HepG2 (cell line): ENCODE measurements at regions not wholly inside any gene's neighbourhood (a gene's known extent, or its start where the extent isn't known, plus 50 kb on each side); places are given as distances from the start of the nearest gene placed in this dataset.

Experiments
- ARNTL ChIP-seq: sonication (generic); formaldehyde crosslinking; IDR thresholded peaks from 2 replicates; pipeline ENCODE4 v1.4.0; 2020; ENCODE audit warnings: mild to moderate bottlenecking, missing genetic modification reagents
- EZH2 ChIP-seq: conservative IDR thresholded peaks from 2 replicates; pipeline ENCODE4 v1.6.1; 2012; ENCODE audit warnings: mild to moderate bottlenecking, low read depth, low read length, moderate library complexity
- GTF2F1 ChIP-seq: fragments of 150-350 bp; IDR thresholded peaks from 2 replicates; pipeline ENCODE4 v1.6.1; 2014; ENCODE audit warnings: low read length
- HINFP ChIP-seq: sonication (generic); formaldehyde crosslinking; IDR thresholded peaks from 2 replicates; pipeline ENCODE4 v1.4.0; 2020; ENCODE audit warnings: low read depth, mild to moderate bottlenecking, missing genetic modification reagents
- KAT8 ChIP-seq: IDR thresholded peaks from 2 replicates; pipeline ENCODE4 v1.6.1; 2016; ENCODE audit warnings: missing genetic modification reagents, missing compliant biosample characterization
- SP1 ChIP-seq, 2 experiments: fragments of 450-650 bp in 1 of 2; sonication (generic) in 1 of 2; formaldehyde crosslinking in 1 of 2; IDR thresholded peaks; 2 replicates each; pipeline versions ENCODE4 v1.4.0 to v1.6.1; 2016 to 2020; ENCODE audit warnings: missing genetic modification reagents in 1 of 2
- TCF7L2 ChIP-seq: IDR thresholded peaks from 2 replicates; pipeline ENCODE4 v1.6.1; 2011; ENCODE audit warnings: mild to moderate bottlenecking, low read depth, low read length, moderate library complexity
- TEAD2 ChIP-seq: sonication (generic); formaldehyde crosslinking; IDR thresholded peaks from 2 replicates; pipeline ENCODE4 v1.9.0; 2021; ENCODE audit warnings: missing genetic modification reagents
- TOPORS ChIP-seq: sonication (generic); formaldehyde crosslinking; IDR thresholded peaks from 2 replicates; pipeline ENCODE4 v1.8.0; 2023; ENCODE audit warnings: mild to moderate bottlenecking, missing genetic modification reagents
- UBTF ChIP-seq: sonication (generic); formaldehyde crosslinking; IDR thresholded peaks from 2 replicates; pipeline ENCODE4 v1.4.0; 2020; ENCODE audit warnings: mild to moderate bottlenecking, missing genetic modification reagents
- ZC3H13 ChIP-seq: sonication (generic); formaldehyde crosslinking; IDR thresholded peaks from 2 replicates; pipeline ENCODE4 v1.8.1; 2023; ENCODE audit warnings: mild to moderate bottlenecking, missing genetic modification reagents, moderate library complexity
- ZFP36L2 ChIP-seq: sonication (generic); formaldehyde crosslinking; IDR thresholded peaks from 2 replicates; pipeline ENCODE4 v1.4.0; 2020; ENCODE audit warnings: missing genetic modification reagents
- ZNF235 ChIP-seq: sonication (generic); formaldehyde crosslinking; IDR thresholded peaks from 2 replicates; pipeline ENCODE4 v1.8.1; 2023; ENCODE audit warnings: mild to moderate bottlenecking, missing genetic modification reagents, borderline replicate concordance
- ZNF510 ChIP-seq: sonication (generic); formaldehyde crosslinking; IDR thresholded peaks from 2 replicates; pipeline ENCODE4 v1.4.0; 2020; ENCODE audit warnings: low read depth, mild to moderate bottlenecking, missing genetic modification reagents
- ZNF7 ChIP-seq: IDR thresholded peaks from 2 replicates; pipeline ENCODE4 v1.6.1; 2016; ENCODE audit warnings: missing biosample characterization, missing genetic modification reagents
- ZNF710 ChIP-seq: sonication (generic); formaldehyde crosslinking; IDR thresholded peaks from 2 replicates; pipeline ENCODE4 v1.5.0; 2020; ENCODE audit warnings: mild to moderate bottlenecking, missing genetic modification reagents, borderline replicate concordance
- ZNF713 ChIP-seq: sonication (generic); formaldehyde crosslinking; IDR thresholded peaks from 2 replicates; pipeline ENCODE4 v1.4.0; 2020; ENCODE audit warnings: mild to moderate bottlenecking, missing genetic modification reagents
- ZNF761 ChIP-seq: sonication (generic); formaldehyde crosslinking; conservative IDR thresholded peaks from 2 replicates; pipeline ENCODE4 v1.4.0; 2020; ENCODE audit warnings: mild to moderate bottlenecking, missing genetic modification reagents
- TF ChIP-seq, protein P1 (sequence below): sonication (generic); formaldehyde crosslinking; IDR thresholded peaks from 2 replicates; pipeline ENCODE4 v1.5.0; 2020; ENCODE audit warnings: mild to moderate bottlenecking, missing genetic modification reagents

DNA sequence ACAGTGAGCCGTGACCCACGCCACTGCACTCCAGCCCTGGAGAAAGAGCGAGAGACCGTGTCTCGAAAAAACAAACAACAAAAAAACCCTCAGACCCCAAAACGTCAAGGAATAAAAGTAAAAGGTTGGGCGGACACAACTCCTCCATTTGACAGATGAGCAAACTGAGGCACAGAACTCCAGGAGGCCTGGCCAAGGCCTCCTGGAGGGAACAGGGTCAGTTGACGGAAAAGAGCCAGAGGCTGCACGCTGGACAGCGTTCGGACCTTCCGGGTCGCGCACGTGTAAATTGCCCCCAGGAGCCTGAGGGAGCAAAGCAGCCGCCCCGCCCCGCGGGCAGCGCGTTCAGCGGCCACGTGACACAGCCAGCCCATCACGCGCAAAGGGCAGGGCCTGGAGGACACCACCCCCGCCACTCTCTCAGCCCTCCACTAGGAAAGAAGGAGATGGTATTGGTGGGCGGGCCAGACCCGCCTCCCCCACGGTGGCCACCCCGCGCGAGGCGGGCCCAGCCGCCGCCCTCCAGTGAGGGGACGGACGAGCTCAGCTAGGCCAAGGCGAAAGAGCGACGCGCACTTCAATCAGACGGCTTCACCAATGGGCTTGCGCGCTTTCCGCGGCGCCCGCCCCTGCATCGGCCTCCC is 81.5 kb downstream of the PTPDC1 start (continued):
- TF ChIP-seq ZNF710 (no peak), EZH2 (no peak), ZNF761 (CRISPR knock-in tag) (0 out of 2 replicates have a peak, but pooled peaks have one; percentile 17), ZFP36L2 (no peak), GTF2F1 (no peak), ZNF510 (CRISPR knock-in tag) (0 out of 2 replicates have a peak, but pooled peaks have one; percentile 71), ZNF235 (CRISPR knock-in tag) (no peak), ARNTL (CRISPR knock-in tag) (peak; percentile 99), ZNF7 (CRISPR knock-in tag) (no peak), UBTF (CRISPR knock-in tag) (0 out of 2 replicates have a peak, but pooled peaks have one; percentile 12), ZNF713 (CRISPR knock-in tag) (no peak), TCF7L2 (no peak), ZC3H13 (CRISPR knock-in tag) (no peak), KAT8 (peak; percentile 79), HINFP (CRISPR knock-in tag) (no peak), TEAD2 (CRISPR knock-in tag) (no peak), TOPORS (no peak; the same call in 1 of the 2 replicates), SP1 (IDR thresholded peaks at IDR 0.05) (peak; percentile 52; the same call in 1 of the 2 replicates), SP1 (CRISPR knock-in tag; IDR thresholded peaks at IDR 0.05) (peak; percentile 89)
- TF ChIP-seq, protein P1, sequence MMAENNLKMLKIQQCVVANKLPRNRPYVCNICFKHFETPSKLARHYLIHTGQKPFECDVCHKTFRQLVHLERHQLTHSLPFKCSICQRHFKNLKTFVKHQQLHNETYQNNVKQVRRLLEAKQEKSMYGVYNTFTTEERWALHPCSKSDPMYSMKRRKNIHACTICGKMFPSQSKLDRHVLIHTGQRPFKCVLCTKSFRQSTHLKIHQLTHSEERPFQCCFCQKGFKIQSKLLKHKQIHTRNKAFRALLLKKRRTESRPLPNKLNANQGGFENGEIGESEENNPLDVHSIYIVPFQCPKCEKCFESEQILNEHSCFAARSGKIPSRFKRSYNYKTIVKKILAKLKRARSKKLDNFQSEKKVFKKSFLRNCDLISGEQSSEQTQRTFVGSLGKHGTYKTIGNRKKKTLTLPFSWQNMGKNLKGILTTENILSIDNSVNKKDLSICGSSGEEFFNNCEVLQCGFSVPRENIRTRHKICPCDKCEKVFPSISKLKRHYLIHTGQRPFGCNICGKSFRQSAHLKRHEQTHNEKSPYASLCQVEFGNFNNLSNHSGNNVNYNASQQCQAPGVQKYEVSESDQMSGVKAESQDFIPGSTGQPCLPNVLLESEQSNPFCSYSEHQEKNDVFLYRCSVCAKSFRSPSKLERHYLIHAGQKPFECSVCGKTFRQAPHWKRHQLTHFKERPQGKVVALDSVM: peak; percentile 86
